ENCODE measurements at regions not wholly inside any gene's neighbourhood (a gene's known extent, or its start where the extent isn't known, plus 50 kb on each side); places are given as distances from the start of the nearest gene placed in this dataset.
"Not testable (repeated sequence)": the region's sequence is repeated elsewhere in the genome, so short reads cannot be mapped to it uniquely, and the experiment has no call there.

GRCh38 chr13:60214213-60215055, 50.7 kb upstream of the DIAPH3 start:
- Mint-ChIP-seq H3K4me1 (no peaks in the 10 kb centered on the region), H3K36me3 (no peaks in the 10 kb centered on the region), H3K27me3 (peaks cover 3% of the 10 kb centered on the region), H3K9me3 (no peaks in the 10 kb centered on the region), H3K4me3 (no peak overlapping the region), H3K27ac (no peak overlapping the region)
- ATAC-seq (ENCODE audit: low read depth) (no peak), DNase-seq (ENCODE audit: low spot score in 2 of 2) (no peak)

DNA sequence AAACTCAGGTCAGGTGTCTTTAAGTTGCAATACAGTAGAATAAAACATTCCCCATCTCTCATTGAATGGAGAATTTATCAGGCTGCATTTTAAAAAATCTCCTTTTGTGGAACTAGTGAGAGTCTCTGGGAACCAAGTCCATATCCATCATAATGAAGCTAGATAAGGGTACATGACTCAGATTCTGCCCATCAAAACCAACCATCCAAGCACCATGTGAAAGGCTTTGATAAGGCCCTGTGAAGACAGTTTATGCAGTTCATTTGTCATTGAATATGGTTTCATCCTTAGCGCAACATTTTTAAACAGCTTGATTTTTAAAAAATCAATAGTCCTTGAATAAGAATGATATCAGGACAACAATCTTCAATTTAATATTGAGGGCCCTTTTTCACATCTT, 56.3 kb upstream of the DIAPH3 start:
- Mint-ChIP-seq H3K4me3 (no peak overlapping the region), H3K9me3 (no peaks in the 10 kb centered on the region), H3K4me1 (no peaks in the 10 kb centered on the region), H3K27me3 (peaks cover 6% of the 10 kb centered on the region), H3K36me3 (no peaks in the 10 kb centered on the region), H3K27ac (no peak overlapping the region)
- DNase-seq (ENCODE audit: low spot score in 2 of 2): no peak
- no peak for ATAC-seq (ENCODE audit: low read depth)

DNA sequence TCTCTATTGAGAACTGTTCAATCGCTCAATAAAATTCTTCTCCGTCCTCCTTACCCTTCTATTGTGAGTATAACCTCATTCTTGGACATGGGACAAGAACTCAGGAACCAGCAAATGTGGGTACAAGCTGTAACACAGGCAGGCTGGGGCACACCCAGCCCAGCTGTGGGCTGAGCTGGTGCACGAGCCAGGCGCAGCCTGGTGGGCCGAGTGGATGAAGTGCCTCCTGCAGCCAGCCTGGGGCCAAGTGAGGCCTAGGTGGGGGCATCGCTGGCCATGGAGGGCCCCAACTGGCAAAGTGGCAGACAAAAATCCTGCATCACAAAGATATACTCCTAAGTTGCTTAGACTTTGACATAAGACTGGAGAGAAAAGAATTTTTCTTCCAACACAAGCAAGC, 57.9 kb upstream of the DIAPH3 start:
- no peak for ATAC-seq (ENCODE audit: low read depth)
- no peaks in the 10 kb centered on the region for H3K4me1 Mint-ChIP-seq
- H3K4me3 Mint-ChIP-seq: no peak overlapping the region
- no peak for DNase-seq (ENCODE audit: low spot score in 2 of 2)
- no peak overlapping the region for H3K27ac Mint-ChIP-seq
- H3K9me3 Mint-ChIP-seq: no peaks in the 10 kb centered on the region
- no peaks in the 10 kb centered on the region for H3K36me3 Mint-ChIP-seq
- peaks cover 3% of the 10 kb centered on the region for H3K27me3 Mint-ChIP-seq

- H3K4me3 Mint-ChIP-seq: no peak overlapping the region
- no peaks in the 10 kb centered on the region for H3K27me3 Mint-ChIP-seq
- no peak for ATAC-seq (ENCODE audit: low read depth)
- no peaks in the 10 kb centered on the region for H3K9me3 Mint-ChIP-seq
- H3K27ac Mint-ChIP-seq: no peak overlapping the region
- no peaks in the 10 kb centered on the region for H3K36me3 Mint-ChIP-seq
- DNase-seq (ENCODE audit: low spot score in 2 of 2): no peak
- H3K4me1 Mint-ChIP-seq: no peaks in the 10 kb centered on the region
Measured at GRCh38 chr13:60226507-60226906, 62.8 kb upstream of the DIAPH3 start.

GRCh38 chr13:60227158-60227557, 63.4 kb upstream of the DIAPH3 start:
- H3K4me1 Mint-ChIP-seq: no peaks in the 10 kb centered on the region
- no peaks in the 10 kb centered on the region for H3K36me3 Mint-ChIP-seq

GRCh38 chr13:60229708-60230272, 66.1 kb upstream of the DIAPH3 start:
- Mint-ChIP-seq H3K27ac (no peak overlapping the region), H3K36me3 (no peaks in the 10 kb centered on the region), H3K27me3 (peaks cover 2% of the 10 kb centered on the region), H3K4me3 (no peak overlapping the region), H3K9me3 (no peaks in the 10 kb centered on the region), H3K4me1 (no peaks in the 10 kb centered on the region)
- ATAC-seq (ENCODE audit: low read depth) (no peak), DNase-seq (ENCODE audit: low spot score in 2 of 2) (no peak)

More at GRCh38 chr13:60227158-60227557, 63.4 kb upstream of the DIAPH3 start:
- H3K27me3 Mint-ChIP-seq: no peaks in the 10 kb centered on the region
- ATAC-seq (ENCODE audit: low read depth) (no peak), DNase-seq (ENCODE audit: low spot score in 2 of 2) (no peak)
- H3K27ac Mint-ChIP-seq: no peak overlapping the region
- no peaks in the 10 kb centered on the region for H3K9me3 Mint-ChIP-seq
- H3K4me3 Mint-ChIP-seq: no peak overlapping the region

GRCh38 chr13:60230593-60230992, 66.9 kb upstream of the DIAPH3 start:
- H3K36me3 Mint-ChIP-seq: no peaks in the 10 kb centered on the region
- no peak for ATAC-seq (ENCODE audit: low read depth)

DNA sequence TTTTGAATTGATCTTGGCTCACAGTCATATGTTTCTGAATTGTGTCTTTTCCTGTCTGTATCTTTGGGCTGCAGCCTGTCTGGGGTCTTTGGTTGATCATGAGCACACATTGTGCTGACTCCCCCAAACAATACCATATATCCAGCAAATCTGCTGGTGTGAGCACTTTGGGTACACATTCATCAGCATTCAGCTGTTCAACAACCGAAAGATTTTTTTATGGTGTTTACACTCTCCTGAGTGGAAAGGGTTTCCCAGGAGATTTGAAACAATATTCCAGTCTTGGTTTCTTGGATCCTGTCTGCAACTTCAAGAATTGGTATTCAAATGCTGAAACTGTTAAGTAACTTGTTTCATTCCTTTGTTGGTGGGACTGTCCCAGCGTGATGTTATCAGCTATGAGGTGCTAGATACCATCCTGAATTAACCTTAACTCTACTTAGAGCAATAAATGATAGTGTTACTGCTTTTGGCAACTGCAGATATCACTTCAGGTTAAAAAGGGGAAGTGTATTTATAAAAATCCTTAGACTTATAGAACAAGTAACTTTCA, 78.4 kb upstream of the DIAPH3 start:
- H3K27ac Mint-ChIP-seq: no peak overlapping the region
- no peak overlapping the region for H3K4me3 Mint-ChIP-seq
- no peaks in the 10 kb centered on the region for H3K9me3 Mint-ChIP-seq
- ATAC-seq (ENCODE audit: low read depth) (no peak), DNase-seq (ENCODE audit: low spot score in 2 of 2) (no peak)
- no peaks in the 10 kb centered on the region for H3K27me3 Mint-ChIP-seq
- H3K4me1 Mint-ChIP-seq: no peaks in the 10 kb centered on the region
- H3K36me3 Mint-ChIP-seq: no peaks in the 10 kb centered on the region

More at GRCh38 chr13:60230593-60230992, 66.9 kb upstream of the DIAPH3 start:
- Mint-ChIP-seq H3K9me3 (no peaks in the 10 kb centered on the region), H3K27me3 (peaks cover 2% of the 10 kb centered on the region), H3K4me1 (no peaks in the 10 kb centered on the region), H3K4me3 (no peak overlapping the region), H3K27ac (no peak overlapping the region)
- no peak for DNase-seq (ENCODE audit: low spot score in 2 of 2)

DNA sequence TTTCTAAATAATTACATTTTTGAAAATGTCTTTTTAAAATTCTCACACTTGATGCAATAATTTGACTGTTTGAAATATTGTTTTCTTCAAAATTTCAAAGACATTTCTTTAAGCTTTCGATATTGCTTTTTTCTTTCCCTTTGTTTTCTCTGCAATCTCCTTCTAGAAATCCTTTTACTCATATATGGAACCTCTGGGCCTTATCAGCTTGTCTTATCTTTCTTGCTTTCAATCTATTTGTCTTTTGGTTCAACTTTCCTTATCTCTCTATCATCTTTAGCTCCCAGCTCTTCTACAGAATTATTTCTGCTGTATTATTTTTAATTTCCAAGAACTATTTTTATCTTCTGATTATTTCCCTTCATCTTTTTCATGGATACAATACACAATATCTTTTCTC, 80.7 kb upstream of the DIAPH3 start:
- ATAC-seq (ENCODE audit: low read depth) (no peak), DNase-seq (ENCODE audit: low spot score in 2 of 2) (no peak)
- Mint-ChIP-seq H3K9me3 (no peaks in the 10 kb centered on the region), H3K4me1 (no peaks in the 10 kb centered on the region), H3K27ac (no peak overlapping the region), H3K27me3 (no peaks in the 10 kb centered on the region), H3K36me3 (no peaks in the 10 kb centered on the region), H3K4me3 (no peak overlapping the region)

DNA sequence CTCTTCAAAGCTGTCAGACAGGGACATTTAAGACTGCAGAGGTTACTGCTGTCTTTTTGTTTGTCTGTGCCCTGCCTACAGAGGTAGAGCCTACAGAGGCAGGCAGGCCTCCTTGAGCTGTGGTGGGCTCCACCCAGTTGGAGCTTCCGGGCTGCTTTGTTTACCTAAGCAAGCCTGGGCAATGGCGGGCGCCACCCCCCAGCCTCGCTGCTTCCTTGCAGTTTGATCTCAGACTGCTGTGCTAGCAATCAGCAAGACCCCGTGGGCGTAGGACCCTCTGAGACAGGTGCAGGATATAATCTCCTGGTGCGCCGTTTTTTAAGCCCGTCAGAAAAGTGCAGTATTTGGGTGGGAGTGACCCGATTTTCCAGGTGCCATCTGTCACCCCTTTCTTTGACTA, 87.7 kb upstream of the DIAPH3 start:
- not testable (repeated sequence) for H3K9me3 Mint-ChIP-seq; DNase-seq (ENCODE audit: low spot score in 2 of 2); H3K4me1 Mint-ChIP-seq

GRCh38 chr13:60258349-60258748, 94.6 kb upstream of the DIAPH3 start:
- Mint-ChIP-seq H3K27me3 (peaks cover 3% of the 10 kb centered on the region), H3K36me3 (no peaks in the 10 kb centered on the region), H3K4me3 (no peak overlapping the region), H3K4me1 (no peaks in the 10 kb centered on the region), H3K27ac (no peak overlapping the region), H3K9me3 (peaks cover 5% of the 10 kb centered on the region)
- DNase-seq (ENCODE audit: low spot score in 2 of 2) (no peak), ATAC-seq (ENCODE audit: low read depth) (no peak)

More for the DNA sequence above, 87.7 kb upstream of the DIAPH3 start:
- ATAC-seq (ENCODE audit: low read depth); H3K27me3 Mint-ChIP-seq; H3K27ac Mint-ChIP-seq; H3K4me3 Mint-ChIP-seq; H3K36me3 Mint-ChIP-seq: not testable (repeated sequence)

- ATAC-seq (ENCODE audit: low read depth): no peak
- H3K36me3 Mint-ChIP-seq: no peaks in the 10 kb centered on the region
- H3K4me3 Mint-ChIP-seq: no peak overlapping the region
Measured at GRCh38 chr13:60260440-60260839, 96.7 kb upstream of the DIAPH3 start.

DNA sequence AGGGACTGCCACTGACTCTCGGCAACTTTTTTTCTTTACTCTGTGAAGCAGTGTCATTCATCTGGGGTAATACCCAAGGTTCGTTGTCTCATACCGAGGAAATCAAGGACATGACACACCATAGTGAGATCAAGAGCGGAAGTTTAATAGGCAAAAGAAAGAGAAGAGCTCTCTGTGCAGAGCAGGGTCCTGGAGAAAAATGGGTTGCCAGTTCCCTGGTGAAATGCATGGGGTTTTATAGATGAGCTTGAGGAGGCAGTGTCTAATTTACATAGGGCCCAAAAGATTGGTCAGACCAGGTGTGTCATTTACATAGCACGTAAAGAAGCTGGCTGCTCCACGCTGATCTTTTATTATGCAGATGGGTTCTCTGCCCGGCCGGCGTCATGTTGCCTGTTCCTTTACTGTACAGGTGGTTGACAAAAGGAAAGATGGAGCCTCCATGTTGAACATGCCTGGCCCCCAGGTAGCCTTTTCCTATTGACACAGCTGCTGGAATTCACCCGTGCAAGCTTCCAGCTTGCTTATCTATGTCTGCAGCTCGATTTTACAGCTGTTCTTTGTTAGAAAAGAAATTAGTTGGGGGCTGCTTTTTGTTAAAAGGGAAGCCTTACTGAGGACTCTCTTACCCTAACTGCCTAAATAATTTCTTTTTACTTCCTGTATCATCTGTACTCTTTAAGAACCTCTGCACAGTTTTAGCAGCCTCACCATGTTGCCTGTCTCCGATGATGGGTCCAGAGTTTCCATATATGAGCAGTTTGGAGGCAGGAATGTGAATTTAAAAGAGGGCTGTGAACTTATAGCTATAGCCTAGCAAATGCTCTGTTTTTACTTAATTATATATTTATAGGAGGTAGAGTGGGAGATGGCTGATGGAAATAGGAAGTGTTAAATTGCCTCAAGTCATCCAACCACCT, 98.0 kb upstream of the DIAPH3 start:
- Mint-ChIP-seq H3K27ac (no peak overlapping the region), H3K36me3 (no peaks in the 10 kb centered on the region), H3K9me3 (peaks cover 4% of the 10 kb centered on the region), H3K4me1 (no peaks in the 10 kb centered on the region), H3K27me3 (peaks cover 5% of the 10 kb centered on the region), H3K4me3 (no peak overlapping the region)
- DNase-seq (ENCODE audit: low spot score in 2 of 2) (no peak), ATAC-seq (ENCODE audit: low read depth) (no peak)

More at GRCh38 chr13:60260440-60260839, 96.7 kb upstream of the DIAPH3 start:
- no peak overlapping the region for H3K27ac Mint-ChIP-seq
- DNase-seq (ENCODE audit: low spot score in 2 of 2): no peak
- H3K9me3 Mint-ChIP-seq: peaks cover 4% of the 10 kb centered on the region
- H3K27me3 Mint-ChIP-seq: peaks cover 5% of the 10 kb centered on the region
- H3K4me1 Mint-ChIP-seq: no peaks in the 10 kb centered on the region

GRCh38 chr13:60265566-60265965, 101.8 kb upstream of the DIAPH3 start:
- Mint-ChIP-seq H3K27me3 (peaks cover 5% of the 10 kb centered on the region), H3K4me1 (no peaks in the 10 kb centered on the region), H3K27ac (no peak overlapping the region), H3K36me3 (no peaks in the 10 kb centered on the region), H3K4me3 (no peak overlapping the region), H3K9me3 (peaks cover 4% of the 10 kb centered on the region)
- ATAC-seq (ENCODE audit: low read depth) (no peak), DNase-seq (ENCODE audit: low spot score in 2 of 2) (no peak)
